Epithelial cell of prostate (primary cell): ENCODE measurements at regions not wholly inside any gene's neighbourhood (a gene's known extent, or its start where the extent isn't known, plus 50 kb on each side); places are given as distances from the start of the nearest gene placed in this dataset.
A peak's percentile ranks its signal among the peaks of the same experiment; 100 is the strongest.

Experiments used
- DNase-seq: peaks from one replicate; pipeline ENCODE4 v3.0.0-alpha.2; 2011; ENCODE audit warnings: low read depth, low spot score
- H3K27ac ChIP-seq: fragments of 450-650 bp; 2 replicates; pipeline ENCODE4 v1.5.1; 2017; ENCODE audit warnings: mild to moderate bottlenecking

DNA sequence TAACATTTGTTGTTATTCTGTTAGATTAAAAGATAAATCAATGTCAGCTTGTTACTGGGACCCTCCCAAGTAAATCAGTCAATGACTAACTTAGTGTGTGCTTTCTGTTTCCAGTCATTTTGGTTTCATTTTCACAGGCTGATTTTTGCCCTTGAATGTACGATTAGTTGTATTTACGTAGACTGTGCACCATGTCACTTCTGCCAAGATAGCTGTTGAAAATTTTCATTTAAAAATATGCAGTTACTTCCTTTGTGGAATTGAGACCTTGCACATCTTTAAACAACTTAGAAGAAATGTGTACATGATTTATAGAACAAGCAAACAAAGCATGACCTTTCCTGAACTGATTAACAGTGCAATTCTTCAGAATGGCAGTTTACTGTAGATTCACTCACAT lies 944.8 kb upstream of the CITED2 start:
- no peak for DNase-seq
- no peak overlapping the region for H3K27ac ChIP-seq

DNA sequence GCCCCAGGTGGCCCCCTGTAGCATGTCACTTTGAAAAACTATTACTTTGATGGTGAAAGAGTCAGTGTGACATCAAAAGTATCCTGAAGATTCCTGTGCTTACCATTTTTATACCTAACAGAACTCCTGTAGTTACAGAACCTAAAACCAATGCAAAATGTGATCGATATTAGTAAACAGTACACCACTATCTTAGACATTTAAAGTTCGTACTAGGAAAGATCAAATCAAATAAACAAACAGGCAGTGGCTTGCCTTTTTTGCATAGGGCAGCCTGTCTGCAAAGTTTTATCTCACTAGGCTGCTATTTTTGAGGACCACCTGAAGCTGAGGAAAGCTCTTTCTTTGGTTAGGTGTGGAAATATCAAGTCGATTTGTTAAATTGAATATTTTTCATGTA lies 944.0 kb upstream of the CITED2 start:
- H3K27ac ChIP-seq, result no peak overlapping the region
- no peak for DNase-seq

DNA sequence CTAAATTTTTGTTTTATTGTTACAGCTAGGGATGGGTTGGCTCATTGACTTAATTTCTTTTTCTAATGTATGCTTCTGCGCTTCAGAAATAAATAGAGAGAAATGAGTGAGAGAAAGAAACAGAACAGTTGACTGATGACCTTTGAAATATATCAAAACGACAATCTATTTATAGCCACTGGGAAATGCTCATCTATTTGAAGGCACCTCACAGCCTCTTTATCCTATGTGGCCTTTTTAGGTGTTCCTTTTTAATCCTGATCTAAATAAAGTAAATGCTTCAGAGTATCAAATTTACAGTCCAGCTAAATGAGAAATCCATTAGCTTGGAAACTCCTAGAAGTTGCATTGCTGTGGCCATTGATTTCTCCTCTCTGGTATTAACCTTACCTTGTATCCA lies 943.5 kb upstream of the CITED2 start:
- H3K27ac ChIP-seq, result no peak overlapping the region
- no peak for DNase-seq

DNA sequence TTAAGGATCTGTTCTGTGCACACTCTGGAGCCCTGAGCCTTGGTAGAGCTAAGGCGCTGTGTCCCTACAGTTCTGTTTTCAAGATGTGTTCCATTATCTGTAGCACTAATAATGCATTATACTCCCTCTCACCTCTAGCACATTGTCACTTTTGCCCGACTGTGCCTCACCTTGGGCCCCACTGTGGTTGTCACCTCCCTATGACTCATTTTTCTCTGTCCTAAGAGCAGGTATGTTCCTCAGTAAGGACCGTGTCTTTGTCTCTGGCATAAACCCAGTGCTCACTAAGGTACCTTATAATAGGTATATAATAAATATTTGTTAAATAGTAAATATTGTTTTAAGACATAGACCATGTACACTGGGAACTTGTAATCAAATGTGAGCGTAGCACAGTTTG lies 942.5 kb upstream of the CITED2 start:
- no peak overlapping the region for H3K27ac ChIP-seq
- no peak for DNase-seq

DNA sequence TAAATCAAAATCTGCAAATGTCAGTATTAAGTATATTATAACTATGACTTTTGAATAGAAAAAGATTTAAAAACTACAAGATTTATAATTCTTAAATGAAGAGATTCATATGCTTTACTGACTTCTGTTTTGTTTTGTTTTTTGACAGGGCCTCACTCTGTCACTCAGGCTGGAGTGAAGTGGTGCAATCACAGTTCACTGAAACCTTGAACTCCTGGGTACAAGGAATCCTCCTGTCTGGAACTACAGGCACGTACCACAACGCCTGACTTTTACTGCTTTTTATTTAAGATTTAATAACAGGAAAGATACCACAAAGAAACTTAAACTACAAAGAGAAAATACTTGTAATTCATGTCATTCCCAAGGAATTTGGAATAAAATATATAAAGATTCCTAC lies 940.2 kb upstream of the CITED2 start:
- H3K27ac ChIP-seq, result no peak overlapping the region
- DNase-seq, result no peak

DNA sequence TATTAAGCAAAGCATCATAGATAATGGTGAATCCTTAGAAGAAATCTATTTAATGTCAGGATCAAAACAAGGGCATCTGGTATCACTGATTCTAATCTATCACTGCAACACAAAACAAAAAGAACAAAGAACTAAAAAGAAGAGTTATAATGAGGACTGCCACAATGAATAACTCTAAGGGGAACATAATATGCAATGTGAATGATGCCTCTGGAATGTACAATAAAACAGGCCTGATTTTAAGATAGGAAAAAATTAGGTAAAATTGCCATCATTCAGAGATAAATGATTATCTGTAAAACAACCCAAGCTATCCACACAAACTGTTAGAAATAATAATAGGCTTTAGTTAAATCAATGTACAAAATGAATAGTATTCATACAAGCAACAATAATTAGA lies 936.7 kb upstream of the CITED2 start:
- H3K27ac ChIP-seq, result no peak overlapping the region
- no peak for DNase-seq

DNA sequence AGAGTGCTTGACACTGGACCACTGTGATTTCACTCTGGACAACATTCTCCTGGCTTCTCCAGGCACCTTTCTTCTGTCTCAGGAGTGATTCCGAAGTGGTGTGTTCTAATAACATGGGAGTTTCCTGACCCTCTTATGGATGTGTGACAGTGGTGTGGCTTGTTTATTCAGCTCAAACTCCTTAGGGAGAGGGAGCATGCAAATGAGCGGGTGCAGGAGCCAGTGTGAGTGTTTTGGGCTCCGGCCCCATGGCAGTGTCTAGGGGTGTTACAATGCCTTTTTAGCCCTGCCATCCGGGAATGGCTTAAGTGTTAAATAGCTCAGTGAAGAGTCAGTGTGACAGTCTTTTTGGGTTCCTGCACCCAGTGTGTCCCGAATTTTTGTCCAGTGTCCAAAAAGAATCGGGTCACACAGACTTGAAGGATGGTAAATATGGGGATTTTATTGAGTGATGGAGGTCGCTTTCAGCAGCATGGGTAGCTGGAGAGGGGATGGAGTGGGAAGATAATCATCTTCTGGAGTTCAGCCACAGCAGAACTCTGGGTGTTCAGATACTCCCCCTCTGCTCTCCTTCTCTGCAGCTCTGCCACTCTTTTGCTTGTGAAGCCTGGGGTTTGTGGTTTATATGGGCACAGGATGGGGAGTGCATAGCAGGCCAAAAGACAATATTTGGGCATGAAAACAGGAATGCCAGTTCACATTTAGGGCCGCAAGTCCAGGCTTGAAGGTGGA lies 928.9 kb upstream of the CITED2 start:
- no peak overlapping the region for H3K27ac ChIP-seq
- DNase-seq, result no peak

DNA sequence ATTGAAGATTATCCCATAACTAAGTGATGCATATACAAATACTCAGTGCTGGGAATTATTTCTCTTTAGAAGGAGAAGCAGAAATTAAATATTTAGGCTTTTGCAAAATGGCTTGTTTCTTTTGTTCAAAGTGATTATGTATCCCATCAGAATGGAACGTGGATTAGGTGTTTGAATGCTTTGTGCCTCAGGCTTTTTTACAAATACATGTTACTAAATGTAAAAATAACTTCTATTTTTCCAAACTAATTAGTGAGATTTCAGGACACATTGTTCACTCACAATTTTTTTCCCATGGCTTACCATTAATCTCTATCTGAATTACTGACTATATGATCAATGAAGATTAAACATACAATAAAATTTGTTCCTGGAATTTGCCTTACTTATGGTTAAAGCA lies 925.9 kb upstream of the CITED2 start:
- no peak for DNase-seq
- no peak overlapping the region for H3K27ac ChIP-seq

DNA sequence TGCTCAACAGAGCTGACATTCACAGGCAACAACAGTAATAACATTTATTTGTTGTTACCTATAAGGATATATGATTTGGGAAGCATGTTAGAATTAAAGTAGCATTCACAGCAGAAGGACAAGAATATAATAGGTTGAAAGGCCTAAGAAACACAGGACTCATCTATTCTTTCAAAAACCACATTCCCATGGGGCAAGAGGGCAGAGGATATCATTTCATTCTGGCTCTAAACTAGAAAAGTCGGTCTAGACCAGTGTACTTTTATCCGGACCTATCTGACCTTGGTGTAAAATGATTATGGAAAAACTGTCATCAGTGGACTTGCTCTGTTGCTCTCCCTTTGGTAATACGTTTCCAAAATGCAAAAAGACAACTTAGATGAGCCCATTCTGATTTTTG lies 914.7 kb upstream of the CITED2 start:
- no peak overlapping the region for H3K27ac ChIP-seq
- no peak for DNase-seq

DNA sequence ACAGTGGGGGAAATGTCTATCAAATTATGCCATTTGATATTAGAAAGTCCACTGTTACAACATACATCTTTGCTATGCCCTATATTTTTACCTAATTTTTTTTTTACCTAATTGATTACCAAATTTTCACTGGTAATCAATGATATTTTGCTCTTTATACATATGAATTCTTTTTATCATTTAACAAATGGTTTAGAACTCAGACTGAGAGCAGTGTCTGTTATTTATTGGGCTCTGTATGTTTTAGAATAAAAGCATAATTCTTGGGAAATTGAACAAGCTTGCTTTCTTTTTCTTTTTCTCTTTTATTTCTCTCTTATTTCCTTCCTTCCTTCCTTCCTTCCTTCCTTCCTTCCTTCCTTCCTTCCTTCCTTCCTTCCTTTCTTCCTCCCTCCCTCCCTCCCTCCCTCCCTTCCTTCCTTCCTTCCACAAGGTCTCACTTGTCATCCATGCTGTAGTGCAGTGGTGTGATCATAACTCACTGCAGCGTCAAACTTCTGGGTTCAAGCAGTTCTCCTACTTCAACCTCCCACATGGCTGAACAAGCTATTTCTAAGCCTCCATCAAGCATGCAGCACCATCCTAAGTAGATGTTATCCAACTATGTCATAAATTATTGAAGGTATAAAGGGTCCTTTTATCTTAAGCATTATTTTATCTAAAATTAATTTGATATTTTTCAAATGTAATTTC lies 911.7 kb upstream of the CITED2 start:
- no peak for DNase-seq
- no peak overlapping the region for H3K27ac ChIP-seq

DNA sequence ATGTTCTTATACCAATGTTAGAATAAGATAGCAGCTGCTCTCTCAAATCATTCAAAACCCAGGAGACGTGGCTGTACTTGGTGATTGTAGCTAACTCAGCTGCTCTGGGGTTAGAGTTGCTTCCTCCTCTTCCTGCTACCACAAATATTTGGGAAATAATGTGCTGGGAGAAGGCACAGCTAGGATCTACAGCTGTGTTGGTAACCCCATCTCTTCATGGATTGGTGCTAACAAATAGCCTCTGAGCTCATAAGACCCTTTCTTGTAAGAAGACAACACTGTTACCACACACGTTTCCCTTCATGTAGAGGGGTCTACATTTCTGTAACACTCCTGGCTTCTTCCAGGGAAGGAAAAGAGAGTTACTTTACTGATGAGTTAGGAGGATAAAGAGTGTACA lies 911.0 kb upstream of the CITED2 start:
- DNase-seq, result no peak
- no peak overlapping the region for H3K27ac ChIP-seq

DNA sequence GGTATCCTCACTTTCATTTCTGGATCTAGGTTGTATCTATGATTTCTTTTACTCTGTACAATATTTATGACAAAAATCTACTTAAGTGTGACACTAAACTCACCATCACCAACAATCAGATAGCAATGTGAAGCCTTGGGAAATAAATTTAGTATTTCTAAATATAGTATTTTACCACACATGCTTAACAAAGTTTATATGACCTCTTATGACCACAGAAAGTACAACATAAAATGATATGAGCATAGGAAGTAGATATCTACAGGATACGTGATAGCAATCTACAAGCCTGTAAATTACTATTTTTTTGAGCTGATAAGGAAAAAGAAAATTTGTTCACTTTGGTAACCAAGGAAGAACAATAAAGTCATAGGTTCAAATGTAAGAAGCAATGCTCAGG lies 910.4 kb upstream of the CITED2 start:
- H3K27ac ChIP-seq, result no peak overlapping the region
- no peak for DNase-seq

DNA sequence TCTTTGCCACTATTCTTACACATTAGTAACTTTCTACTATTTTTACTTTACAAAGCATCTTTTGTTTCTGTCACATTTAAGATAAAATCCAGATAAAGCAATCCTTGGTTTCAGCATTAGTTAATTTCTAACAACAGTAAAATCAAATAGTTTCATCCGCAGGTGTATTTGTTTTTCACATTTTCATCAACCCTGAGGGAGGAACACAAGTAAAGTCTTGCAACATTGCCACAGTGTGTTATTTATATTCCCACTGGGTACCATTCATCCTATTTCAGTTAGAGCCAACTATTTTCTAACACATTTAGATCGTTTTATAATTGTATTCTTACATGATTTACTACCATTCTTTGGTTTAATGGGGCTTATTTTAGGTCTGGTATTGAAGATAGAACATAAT lies 908.7 kb upstream of the CITED2 start:
- DNase-seq, result no peak

DNA sequence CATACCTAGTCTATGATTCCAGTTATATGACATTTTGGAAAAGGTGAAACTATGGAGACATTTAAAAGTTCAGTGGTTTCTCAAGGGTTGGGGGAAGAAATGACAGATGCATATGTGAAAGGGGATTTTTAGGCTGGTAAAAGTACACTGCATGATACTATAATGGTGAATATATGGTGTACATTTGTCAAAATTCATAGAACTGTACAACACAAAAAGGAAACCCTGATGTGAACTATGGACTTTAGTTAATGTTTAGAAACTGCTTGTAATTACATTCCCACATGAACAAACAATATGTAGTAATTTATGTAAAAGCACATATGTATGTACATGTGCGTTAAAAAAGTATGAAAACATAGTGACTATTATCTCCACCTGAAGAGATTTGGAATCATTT lies 907.3 kb upstream of the CITED2 start:
- DNase-seq, result no peak
- H3K27ac ChIP-seq, result peak overlapping the region; percentile 14

More for the DNA sequence above, 908.7 kb upstream of the CITED2 start:
- H3K27ac ChIP-seq, result no peak overlapping the region

DNA sequence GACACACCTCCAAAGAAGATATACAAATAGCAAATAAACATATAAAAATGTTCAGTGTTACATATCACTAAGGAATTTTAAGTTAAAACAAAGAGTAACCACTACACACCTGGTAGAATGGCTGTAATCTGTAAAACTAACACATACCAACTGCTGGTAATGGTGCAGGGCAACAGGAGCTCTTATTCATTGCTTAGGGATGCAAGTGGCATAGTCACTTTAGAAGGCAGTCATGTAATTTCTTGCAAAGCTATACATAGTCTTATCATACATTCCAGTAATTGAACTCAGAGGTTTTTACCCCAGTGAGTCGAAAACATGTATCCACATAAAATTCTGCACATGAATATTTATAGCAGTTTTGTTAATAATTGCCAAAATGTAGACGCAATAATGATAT lies 906.8 kb upstream of the CITED2 start:
- peak; percentile 70 for DNase-seq
- H3K27ac ChIP-seq, result peak overlapping the region; percentile 14

DNA sequence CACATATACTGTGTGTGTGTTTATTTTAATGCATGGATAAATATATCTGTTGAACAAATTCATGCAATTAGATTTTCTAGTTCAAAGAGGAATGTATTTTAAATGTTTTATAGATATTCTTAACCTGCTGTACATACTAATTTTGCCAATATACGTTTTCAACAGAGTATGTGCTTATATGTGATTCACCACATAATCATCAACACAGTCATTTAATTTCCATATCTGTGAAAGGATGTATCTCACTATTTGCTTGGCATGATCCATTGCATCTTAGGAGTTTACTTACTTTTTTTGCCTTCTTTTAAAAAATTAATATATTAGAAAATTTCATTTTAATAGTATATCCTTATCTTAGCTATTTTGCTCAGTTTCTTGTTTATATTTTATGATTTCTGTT lies 902.3 kb upstream of the CITED2 start:
- H3K27ac ChIP-seq, result no peak overlapping the region
- DNase-seq, result no peak

DNA sequence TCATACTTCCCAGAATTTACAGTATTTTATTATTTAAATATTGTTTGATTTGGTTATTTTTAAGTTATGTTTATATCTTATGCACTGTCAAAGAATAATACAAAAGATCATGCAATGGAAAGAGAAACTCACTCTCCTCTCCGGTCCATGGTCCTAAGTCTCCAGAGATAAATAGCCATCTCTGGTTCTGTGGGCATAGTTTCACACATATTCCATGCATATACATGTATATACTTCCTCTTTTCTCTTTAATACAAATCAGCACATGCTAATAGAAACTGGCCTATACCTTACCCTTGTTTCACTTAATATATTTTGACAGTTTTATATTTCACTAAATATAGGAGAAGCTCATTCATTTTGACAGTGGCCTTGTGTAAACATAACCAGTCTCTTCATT lies 901.7 kb upstream of the CITED2 start:
- H3K27ac ChIP-seq, result no peak overlapping the region
- DNase-seq, result no peak

DNA sequence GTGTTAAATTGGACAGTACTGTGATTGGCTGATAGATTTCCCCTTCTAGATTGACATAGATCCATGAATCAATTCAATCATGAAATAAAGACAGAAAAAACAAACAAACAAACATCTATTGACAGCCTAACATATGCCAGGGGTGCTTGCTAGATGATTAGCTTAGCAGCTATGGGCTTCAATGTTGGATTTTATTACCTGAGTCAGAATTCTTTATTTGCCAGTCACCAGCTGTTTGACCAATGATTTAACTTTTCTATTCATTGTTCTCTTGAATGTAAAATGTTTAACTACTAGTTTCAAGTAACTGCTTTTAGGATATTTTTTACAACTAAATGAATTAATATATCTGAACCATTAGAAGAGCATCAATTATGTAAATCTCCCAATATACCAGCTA lies 901.3 kb upstream of the CITED2 start:
- no peak for DNase-seq
- H3K27ac ChIP-seq, result no peak overlapping the region

DNA sequence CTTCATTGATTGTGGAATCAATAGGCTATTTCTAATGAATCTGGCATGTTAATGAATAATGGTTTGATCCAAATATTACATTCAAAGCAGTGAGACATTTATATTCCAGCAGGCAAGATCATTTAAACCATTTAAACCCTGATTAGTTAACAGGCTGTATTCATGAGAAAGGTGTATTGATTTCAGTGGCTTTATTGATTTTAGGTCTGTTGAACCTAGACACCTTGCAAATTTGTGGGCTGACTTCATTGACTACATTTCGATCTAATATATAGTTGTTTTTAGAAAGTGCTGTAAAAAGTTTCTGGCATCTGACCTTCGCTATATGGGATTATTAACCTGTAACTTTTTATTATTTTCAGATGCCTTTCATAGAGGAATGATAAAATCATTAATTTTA lies 900.1 kb upstream of the CITED2 start:
- no peak overlapping the region for H3K27ac ChIP-seq
- no peak for DNase-seq

DNA sequence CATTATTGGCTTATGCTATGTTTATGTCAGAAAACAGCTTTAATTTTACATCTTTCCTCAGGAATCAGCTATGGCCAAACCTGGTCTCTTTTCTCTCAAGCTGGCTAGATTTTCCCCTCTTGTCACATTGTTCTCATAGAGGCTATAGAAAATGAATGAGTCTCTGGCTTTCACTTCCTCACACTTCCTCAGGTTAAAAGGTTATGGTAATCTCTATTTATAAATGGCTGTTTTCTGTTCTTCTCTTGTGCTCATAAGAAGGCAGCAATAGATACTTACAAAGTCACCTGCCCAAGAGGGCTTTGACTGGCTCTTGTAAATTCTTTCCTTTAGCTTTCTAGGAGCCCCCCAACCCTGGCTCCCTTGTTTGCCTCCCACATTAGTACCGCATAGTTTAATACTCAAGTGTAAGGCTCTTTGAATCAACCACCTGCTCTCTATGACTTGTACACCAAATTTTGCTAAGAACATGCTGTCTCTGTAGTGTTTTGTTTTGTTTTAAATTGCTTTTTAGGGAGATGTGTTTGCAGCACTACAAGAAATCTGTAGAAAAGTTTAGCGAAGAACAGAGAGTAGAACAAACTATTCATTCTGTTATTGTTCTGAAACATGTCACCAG lies 897.4 kb upstream of the CITED2 start:
- H3K27ac ChIP-seq, result no peak overlapping the region
- DNase-seq, result no peak

DNA sequence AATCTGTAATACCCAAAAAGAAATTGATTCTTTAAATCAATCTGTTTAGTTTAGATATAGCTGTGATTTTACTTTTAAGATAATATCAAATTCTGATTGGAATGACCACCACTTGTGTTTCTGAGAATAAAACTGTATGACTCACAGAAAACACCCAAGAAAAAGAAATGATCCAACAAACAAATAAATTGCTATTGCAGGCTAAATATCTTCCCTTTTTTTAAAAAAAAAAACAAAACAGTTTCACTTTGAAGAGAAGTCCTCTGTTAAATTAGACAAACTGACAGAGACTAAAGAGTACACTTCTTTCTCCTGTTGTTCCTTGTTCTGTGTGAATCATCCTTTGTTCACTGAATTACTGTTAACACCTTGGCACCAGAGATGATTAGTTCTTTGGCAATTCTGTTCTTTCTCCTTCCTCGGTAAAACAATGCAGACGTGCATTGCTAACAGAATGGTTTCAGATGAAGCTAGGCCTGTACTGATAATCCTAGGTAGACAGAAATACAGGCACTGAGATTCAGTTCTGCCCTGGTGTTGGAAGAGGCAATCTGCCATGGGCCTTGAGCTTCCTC lies 895.2 kb upstream of the CITED2 start:
- H3K27ac ChIP-seq, result peak overlapping the region; percentile 18
- peak; percentile 26 for DNase-seq
